Sigmoid colon (tissue), 6 donors: ENCODE measurements at regions not wholly inside any gene's neighbourhood (a gene's known extent, or its start where the extent isn't known, plus 50 kb on each side); places are given as distances from the start of the nearest gene placed in this dataset.

ENCODE experiments used
- DNase-seq: peaks from one replicate; pipeline ENCODE4 v3.0.0-alpha.2; 2019
- H3K27ac ChIP-seq, 4 donors: fragments of 200-600 bp; sonication (generic); one replicate each; pipeline ENCODE4 v1.5.1; 2016 to 2019; ENCODE audit warnings: mild to moderate bottlenecking in 1 of 4
- H3K27me3 ChIP-seq, 3 donors: fragments of 200-600 bp; sonication (generic); one replicate each; pipeline ENCODE4 v1.5.1; 2019; ENCODE audit warnings: mild to moderate bottlenecking in 1 of 3
- H3K36me3 ChIP-seq, 4 donors: fragments of 200-600 bp; sonication (generic); one replicate each; pipeline ENCODE4 v1.5.1; 2016 to 2019
- H3K4me1 ChIP-seq, 4 donors: fragments of 200-600 bp; sonication (generic); one replicate each; pipeline ENCODE4 v1.5.1; 2017 to 2019
- H3K4me3 ChIP-seq, 4 donors: fragments of 200-600 bp; sonication (generic); one replicate each; pipeline ENCODE4 v1.5.1; 2017 to 2019; ENCODE audit warnings: mild to moderate bottlenecking in 2 of 4, moderate library complexity in 1 of 4
- H3K9me3 ChIP-seq, 4 donors: fragments of 200-600 bp in 3 of 4; sonication (generic) in 3 of 4; one replicate each; pipeline versions ENCODE4 v1.5.1 to v1.6.1; 2013 to 2019
- CTCF ChIP-seq, 4 experiments: fragments of 450-650 bp in 3 of 4; fragments of 200-600 bp in 1 of 4; IDR thresholded peaks; one replicate each; pipeline ENCODE4 v1.5.1; 2016 to 2019; ENCODE audit warnings: antibody characterized with exemption in 4 of 4, mild to moderate bottlenecking in 3 of 4, moderate library complexity in 2 of 4
- EP300 ChIP-seq, 4 donors: sonication (generic); formaldehyde crosslinking; IDR thresholded peaks; one replicate each; pipeline ENCODE4 v1.6.1; 2017; ENCODE audit warnings: antibody characterized with exemption in 4 of 4
- POLR2A ChIP-seq, 2 donors: fragments of 450-650 bp; IDR thresholded peaks; one replicate each; pipeline ENCODE4 v1.6.1; 2016; ENCODE audit warnings: antibody characterized with exemption in 2 of 2, mild to moderate bottlenecking in 2 of 2, moderate library complexity in 2 of 2
- POLR2AphosphoS5 ChIP-seq, 4 donors: sonication (generic); formaldehyde crosslinking; IDR thresholded peaks; one replicate each; pipeline ENCODE4 v1.6.1; 2017; ENCODE audit warnings: antibody characterized with exemption in 4 of 4
- WGBS, 2 donors: extraction: QIAGEN DNeasy Blood & Tissue Kit; methylation state at CpG; one replicate each; pipeline ENCODE4 v1.1.7; 2013; 5-methylcytosine and 5-hydroxymethylcytosine counted together
- intact Hi-C: fragments of 100-400 bp; cut with DNase I; formaldehyde crosslinking; loops from one replicate; pipeline ENCODE4 v1.15.1; 2023
- donor health status: healthy with polysubstance abuse.
- donor health status: healthy.

- WGBS, 2 donors, result 92 to 94% methylated on average over 3 of the region's 3 CpGs
Observed at GRCh38 chr6:145289573-145289972, 445.7 kb downstream of the EPM2A start.

GRCh38 chr6:145290122-145290521 lies 445.2 kb downstream of the EPM2A start:
- Histone ChIP-seq H3K36me3 (no peaks in the 10 kb centered on the region), H3K27ac (no peak overlapping the region), H3K4me1 (no peaks in the 10 kb centered on the region), H3K9me3 (peaks cover 0 to 4% (median 2%) of the 10 kb centered on the region in 4 donors), H3K27me3 (no peaks in the 10 kb centered on the region), H3K4me3 (no peak overlapping the region)
- DNase-seq, result no peak
- 90% methylated on average over 2 of the region's 2 CpGs for WGBS, 2 donors
- intact Hi-C loops, result no loop called here
- no peak for TF ChIP-seq EP300 (IDR thresholded peaks at IDR 0.05)

More at GRCh38 chr6:145289573-145289972, 445.7 kb downstream of the EPM2A start:
- no peak overlapping the region for H3K4me3 ChIP-seq
- H3K27me3 ChIP-seq, result no peaks in the 10 kb centered on the region
- H3K27ac ChIP-seq, result no peak overlapping the region
- DNase-seq, result no peak
- H3K4me1 ChIP-seq, result no peaks in the 10 kb centered on the region
- TF ChIP-seq POLR2AphosphoS5 (IDR thresholded peaks at IDR 0.05) (no peak), POLR2A (IDR thresholded peaks at IDR 0.05) (no peak), CTCF (IDR thresholded peaks at IDR 0.05) (no peak), EP300 (IDR thresholded peaks at IDR 0.05) (no peak)
- H3K36me3 ChIP-seq, result no peaks in the 10 kb centered on the region
- intact Hi-C loops, result no loop called here
- H3K9me3 ChIP-seq, result peaks cover 0 to 4% (median 2%) of the 10 kb centered on the region in 4 donors

GRCh38 chr6:145292066-145292465 lies 443.3 kb downstream of the EPM2A start:
- no peak for DNase-seq
- Histone ChIP-seq H3K36me3 (no peaks in the 10 kb centered on the region), H3K27ac (no peak overlapping the region), H3K4me1 (no peaks in the 10 kb centered on the region), H3K9me3 (peaks cover 0 to 4% (median 2%) of the 10 kb centered on the region in 4 donors), H3K4me3 (no peak overlapping the region), H3K27me3 (no peaks in the 10 kb centered on the region)
- intact Hi-C loops, result no loop called here
- TF ChIP-seq EP300 (IDR thresholded peaks at IDR 0.05) (no peak), POLR2A (IDR thresholded peaks at IDR 0.05) (no peak), CTCF (IDR thresholded peaks at IDR 0.05) (no peak), POLR2AphosphoS5 (IDR thresholded peaks at IDR 0.05) (no peak)
- 74 to 82% methylated on average over 2 of the region's 2 CpGs for whole genome bisulfite sequencing, 2 donors

- Histone ChIP-seq H3K9me3 (peaks cover 0 to 3% (median under 1%) of the 10 kb centered on the region in 4 donors), H3K36me3 (no peaks in the 10 kb centered on the region), H3K27ac (no peak overlapping the region), H3K4me1 (no peaks in the 10 kb centered on the region), H3K27me3 (no peaks in the 10 kb centered on the region), H3K4me3 (no peak overlapping the region)
- WGBS, 2 donors, result 87 to 88% methylated on average over 4 of the region's 4 CpGs
- no peak for DNase-seq
- TF ChIP-seq CTCF (IDR thresholded peaks at IDR 0.05) (no peak), POLR2AphosphoS5 (IDR thresholded peaks at IDR 0.05) (no peak), POLR2A (IDR thresholded peaks at IDR 0.05) (no peak), EP300 (IDR thresholded peaks at IDR 0.05) (no peak)
- intact Hi-C loops, result no loop called here
Observed at GRCh38 chr6:145294942-145295341, 440.4 kb downstream of the EPM2A start.

- TF ChIP-seq CTCF (IDR thresholded peaks at IDR 0.05) (no peak), POLR2AphosphoS5 (IDR thresholded peaks at IDR 0.05) (no peak), POLR2A (IDR thresholded peaks at IDR 0.05) (no peak), EP300 (IDR thresholded peaks at IDR 0.05) (no peak)
- no peaks in the 10 kb centered on the region for H3K9me3 ChIP-seq
- H3K27me3 ChIP-seq, result no peaks in the 10 kb centered on the region
- H3K4me1 ChIP-seq, result no peaks in the 10 kb centered on the region
- no peak overlapping the region for H3K4me3 ChIP-seq
- intact Hi-C loops, result no loop called here
- DNase-seq, result no peak
- H3K27ac ChIP-seq, result no peak overlapping the region
- no peaks in the 10 kb centered on the region for H3K36me3 ChIP-seq
- 89 to 93% methylated on average over 2 of the region's 2 CpGs for WGBS, 2 donors
Observed at GRCh38 chr6:145295746-145296145, 439.6 kb downstream of the EPM2A start.
